ENCODE measurements at regions not wholly inside any gene's neighbourhood (a gene's known extent, or its start where the extent isn't known, plus 50 kb on each side); places are given as distances from the start of the nearest gene placed in this dataset.
"Not testable (repeated sequence)": the region's sequence is repeated elsewhere in the genome, so short reads cannot be mapped to it uniquely, and the experiment has no call there.

- no peaks in the 10 kb centered on the region for H3K27me3 ChIP-seq (ENCODE audit: control insufficient read depth, insufficient read depth, low read length)
Observed at GRCh38 chr3:64789111-64789510, 101.3 kb upstream of the ADAMTS9 start.

GRCh38 chr3:64783200-64783599 is 95.4 kb upstream of the ADAMTS9 start:
- no peaks in the 10 kb centered on the region for H3K79me2 ChIP-seq
- TF ChIP-seq, protein P1, sequence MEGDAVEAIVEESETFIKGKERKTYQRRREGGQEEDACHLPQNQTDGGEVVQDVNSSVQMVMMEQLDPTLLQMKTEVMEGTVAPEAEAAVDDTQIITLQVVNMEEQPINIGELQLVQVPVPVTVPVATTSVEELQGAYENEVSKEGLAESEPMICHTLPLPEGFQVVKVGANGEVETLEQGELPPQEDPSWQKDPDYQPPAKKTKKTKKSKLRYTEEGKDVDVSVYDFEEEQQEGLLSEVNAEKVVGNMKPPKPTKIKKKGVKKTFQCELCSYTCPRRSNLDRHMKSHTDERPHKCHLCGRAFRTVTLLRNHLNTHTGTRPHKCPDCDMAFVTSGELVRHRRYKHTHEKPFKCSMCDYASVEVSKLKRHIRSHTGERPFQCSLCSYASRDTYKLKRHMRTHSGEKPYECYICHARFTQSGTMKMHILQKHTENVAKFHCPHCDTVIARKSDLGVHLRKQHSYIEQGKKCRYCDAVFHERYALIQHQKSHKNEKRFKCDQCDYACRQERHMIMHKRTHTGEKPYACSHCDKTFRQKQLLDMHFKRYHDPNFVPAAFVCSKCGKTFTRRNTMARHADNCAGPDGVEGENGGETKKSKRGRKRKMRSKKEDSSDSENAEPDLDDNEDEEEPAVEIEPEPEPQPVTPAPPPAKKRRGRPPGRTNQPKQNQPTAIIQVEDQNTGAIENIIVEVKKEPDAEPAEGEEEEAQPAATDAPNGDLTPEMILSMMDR (IDR thresholded peaks at IDR 0.05) = no peak
- no peaks in the 10 kb centered on the region for H3K4me1 ChIP-seq
- no peak overlapping the region for H3K9ac ChIP-seq
- no peaks in the 10 kb centered on the region for H3K9me3 ChIP-seq (ENCODE audit: control insufficient read depth, low read length)
- no peaks in the 10 kb centered on the region for H3K36me3 ChIP-seq (ENCODE audit: control insufficient read depth, insufficient read depth, low read length)
- no peak overlapping the region for H3K4me3 ChIP-seq (ENCODE audit: low read depth, low read length)
- H3K27ac ChIP-seq = no peak overlapping the region
- H2AFZ ChIP-seq = no peak overlapping the region
- H3K4me2 ChIP-seq (ENCODE audit: low read length) = no peak overlapping the region
- no peaks in the 10 kb centered on the region for H3K27me3 ChIP-seq (ENCODE audit: control insufficient read depth, insufficient read depth, low read length)

More at GRCh38 chr3:64789111-64789510, 101.3 kb upstream of the ADAMTS9 start:
- Histone ChIP-seq H3K4me1 (no peaks in the 10 kb centered on the region), H3K4me3 (ENCODE audit: low read depth, low read length) (no peak overlapping the region), H2AFZ (no peak overlapping the region), H3K9me3 (ENCODE audit: control insufficient read depth, low read length) (no peaks in the 10 kb centered on the region), H3K36me3 (ENCODE audit: control insufficient read depth, insufficient read depth, low read length) (no peaks in the 10 kb centered on the region), H3K79me2 (no peaks in the 10 kb centered on the region), H3K27ac (no peak overlapping the region), H3K4me2 (ENCODE audit: low read length) (no peak overlapping the region), H3K9ac (no peak overlapping the region)
- TF ChIP-seq, protein P1 (IDR thresholded peaks at IDR 0.05) = no peak

DNA sequence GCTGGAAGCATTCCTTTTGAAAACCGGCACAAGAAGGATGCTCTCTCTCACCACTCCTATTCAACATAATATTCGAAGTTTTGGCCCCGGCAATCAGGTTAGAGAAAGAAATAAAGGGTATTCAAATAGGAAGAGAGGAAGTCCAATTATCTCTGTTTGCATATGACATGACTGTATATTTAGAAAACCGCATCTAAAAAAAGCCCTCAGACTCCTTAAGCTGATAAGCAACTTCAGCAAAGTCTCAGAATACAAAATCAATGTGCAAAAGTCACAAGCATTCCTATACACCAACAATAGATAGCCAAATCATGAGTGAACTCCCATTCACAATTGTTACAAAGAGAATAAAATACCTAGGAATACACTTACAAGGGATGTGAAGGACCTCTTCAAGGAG is 93.1 kb upstream of the ADAMTS9 start:
- H3K27ac ChIP-seq; H3K79me2 ChIP-seq; H3K4me2 ChIP-seq (ENCODE audit: low read length); H3K27me3 ChIP-seq (ENCODE audit: control insufficient read depth, insufficient read depth, low read length); H3K4me1 ChIP-seq; H3K9me3 ChIP-seq (ENCODE audit: control insufficient read depth, low read length); H3K36me3 ChIP-seq (ENCODE audit: control insufficient read depth, insufficient read depth, low read length); H2AFZ ChIP-seq; H3K9ac ChIP-seq; H3K4me3 ChIP-seq (ENCODE audit: low read depth, low read length): not testable (repeated sequence)

DNA sequence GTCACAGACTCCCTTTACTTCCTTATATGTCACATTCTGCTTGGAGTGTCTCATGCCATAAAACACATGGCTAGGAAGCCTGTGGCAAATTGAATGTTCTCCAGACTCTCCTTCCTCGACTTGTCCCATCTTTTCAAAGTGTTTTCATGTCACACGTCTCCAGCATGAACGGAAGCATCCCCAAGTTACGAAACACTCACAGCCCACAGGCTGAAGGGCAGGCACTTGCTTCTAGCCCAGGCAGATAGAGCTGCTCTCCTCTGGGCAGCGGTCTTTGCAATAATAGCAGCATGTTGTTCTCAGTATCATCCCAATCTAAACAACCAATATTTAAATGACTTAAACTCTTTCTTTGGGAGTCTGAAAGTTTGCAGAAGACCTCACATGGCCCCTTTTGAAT is 85.3 kb upstream of the ADAMTS9 start:
- H3K4me3 ChIP-seq (ENCODE audit: low read depth, low read length) = no peak overlapping the region
- no peak overlapping the region for H2AFZ ChIP-seq
- no peaks in the 10 kb centered on the region for H3K9me3 ChIP-seq (ENCODE audit: control insufficient read depth, low read length)
- no peaks in the 10 kb centered on the region for H3K4me1 ChIP-seq
- TF ChIP-seq, protein P1 (IDR thresholded peaks at IDR 0.05) = no peak
- no peak overlapping the region for H3K9ac ChIP-seq
- H3K27ac ChIP-seq = no peak overlapping the region
- H3K36me3 ChIP-seq (ENCODE audit: control insufficient read depth, insufficient read depth, low read length) = no peaks in the 10 kb centered on the region
- no peaks in the 10 kb centered on the region for H3K79me2 ChIP-seq
- H3K27me3 ChIP-seq (ENCODE audit: control insufficient read depth, insufficient read depth, low read length) = no peaks in the 10 kb centered on the region
- no peak overlapping the region for H3K4me2 ChIP-seq (ENCODE audit: low read length)

- Histone ChIP-seq H3K4me1 (no peaks in the 10 kb centered on the region), H2AFZ (no peak overlapping the region), H3K79me2 (no peaks in the 10 kb centered on the region), H3K27ac (no peak overlapping the region), H3K27me3 (ENCODE audit: control insufficient read depth, insufficient read depth, low read length) (no peaks in the 10 kb centered on the region), H3K9me3 (ENCODE audit: control insufficient read depth, low read length) (no peaks in the 10 kb centered on the region), H3K4me2 (ENCODE audit: low read length) (no peak overlapping the region), H3K4me3 (ENCODE audit: low read depth, low read length) (no peak overlapping the region), H3K9ac (no peak overlapping the region), H3K36me3 (ENCODE audit: control insufficient read depth, insufficient read depth, low read length) (no peaks in the 10 kb centered on the region)
- TF ChIP-seq, protein P1 (IDR thresholded peaks at IDR 0.05) = no peak
Observed at GRCh38 chr3:64766440-64766839, 78.6 kb upstream of the ADAMTS9 start.

All from parathyroid adenoma (tissue), 2 donors.